Mucosa of descending colon (tissue), 3 donors: ENCODE measurements at regions not wholly inside any gene's neighbourhood (a gene's known extent, or its start where the extent isn't known, plus 50 kb on each side); places are given as distances from the start of the nearest gene placed in this dataset.

ENCODE experiments used
- ATAC-seq: fragments of 200-7000 bp; cut with Tn5 transposase; one replicate; pipeline ENCODE4 v1.9.1; 2020; ENCODE audit warnings: mild to moderate bottlenecking, moderate library complexity
- DNase-seq, 3 donors: peaks; one replicate each; pipeline ENCODE4 v3.0.0-alpha.2; 2020
- H3K36me3 ChIP-seq: fragments of 200-600 bp; one replicate; pipeline ENCODE4 v1.8.0; 2021; ENCODE audit warnings: low read depth, mild to moderate bottlenecking
- H3K4me1 ChIP-seq: fragments of 200-600 bp; one replicate; pipeline ENCODE4 v1.8.0; 2021; ENCODE audit warnings: low read depth, mild to moderate bottlenecking
- H3K4me3 ChIP-seq: fragments of 200-600 bp; one replicate; pipeline ENCODE4 v1.8.0; 2021; ENCODE audit warnings: mild to moderate bottlenecking
- H3K9me3 ChIP-seq: fragments of 200-600 bp; one replicate; pipeline ENCODE4 v1.8.0; 2021; ENCODE audit warnings: mild to moderate bottlenecking
- CTCF ChIP-seq: fragments of 200-600 bp; IDR thresholded peaks from one replicate; pipeline ENCODE4 v1.8.0; 2022; ENCODE audit warnings: antibody characterized with exemption, mild to moderate bottlenecking
- intact Hi-C, 2 donors: fragments of 100-400 bp; cut with DNase I in 1 of 2; cut with micrococcal nuclease in 1 of 2; formaldehyde crosslinking; loops; one replicate each; pipeline versions ENCODE4 v1.11.0 to v1.11.1; 2022; cut with DNase I, micrococcal nuclease
- donor health status: DM: no; HTN: no; CAD: no; lungs with moderate emphysema.
- donor health status: DM: no; HTN: no; CAD: no.
- donor health status: DM: no; HTN: yes; CAD: no.

- peaks cover 6% of the 10 kb centered on the region for H3K4me1 ChIP-seq
- no peak for DNase-seq
- H3K4me3 ChIP-seq, result no peak overlapping the region
- TF ChIP-seq CTCF, result no peak
- peaks cover 18% of the 10 kb centered on the region for H3K9me3 ChIP-seq
- H3K36me3 ChIP-seq, result no peaks in the 10 kb centered on the region
- intact Hi-C loops, result no loop called here
- no peak for ATAC-seq
Observed at GRCh38 chr1:193432979-193433587, 246.7 kb upstream of the B3GALT2 start.

GRCh38 chr1:193431265-193431977 is 245.0 kb upstream of the B3GALT2 start:
- H3K4me3 ChIP-seq, result no peak overlapping the region
- ATAC-seq, result peak; percentile 93
- TF ChIP-seq CTCF, result no peak
- DNase-seq, result peak in 1 of 3 donors; percentile 30
- H3K4me1 ChIP-seq, result peaks cover 6% of the 10 kb centered on the region
- peaks cover 18% of the 10 kb centered on the region for H3K9me3 ChIP-seq
- intact Hi-C loops, result no loop called here
- no peaks in the 10 kb centered on the region for H3K36me3 ChIP-seq

GRCh38 chr1:193427524-193427923 is 241.1 kb upstream of the B3GALT2 start:
- H3K4me1 ChIP-seq, result peaks cover 6% of the 10 kb centered on the region
- H3K36me3 ChIP-seq, result no peaks in the 10 kb centered on the region
- no peak for TF ChIP-seq CTCF
- H3K9me3 ChIP-seq, result peaks cover 3% of the 10 kb centered on the region
- H3K4me3 ChIP-seq, result no peak overlapping the region
- no peak for DNase-seq
- ATAC-seq, result no peak
- intact Hi-C loops, result no loop called here

GRCh38 chr1:193426061-193426460 is 239.6 kb upstream of the B3GALT2 start:
- Histone ChIP-seq H3K4me1 (peaks cover 6% of the 10 kb centered on the region), H3K4me3 (no peak overlapping the region), H3K9me3 (no peaks in the 10 kb centered on the region), H3K36me3 (no peaks in the 10 kb centered on the region)
- ATAC-seq (no peak), DNase-seq (no peak)
- intact Hi-C loops, result no loop called here
- no peak for TF ChIP-seq CTCF

- H3K9me3 ChIP-seq, result no peaks in the 10 kb centered on the region
- H3K36me3 ChIP-seq, result no peaks in the 10 kb centered on the region
- peaks cover 3% of the 10 kb centered on the region for H3K4me1 ChIP-seq
- H3K4me3 ChIP-seq, result no peak overlapping the region
- DNase-seq, result no peak
- no peak for TF ChIP-seq CTCF
- no peak for ATAC-seq
- intact Hi-C loops, result no loop called here
Observed at GRCh38 chr1:193421487-193421886, 235.1 kb upstream of the B3GALT2 start.
